ENCODE measurements at regions not wholly inside any gene's neighbourhood (a gene's known extent, or its start where the extent isn't known, plus 50 kb on each side); places are given as distances from the start of the nearest gene placed in this dataset.
"Not testable (repeated sequence)": the region's sequence is repeated elsewhere in the genome, so short reads cannot be mapped to it uniquely, and the experiment has no call there.

DNA sequence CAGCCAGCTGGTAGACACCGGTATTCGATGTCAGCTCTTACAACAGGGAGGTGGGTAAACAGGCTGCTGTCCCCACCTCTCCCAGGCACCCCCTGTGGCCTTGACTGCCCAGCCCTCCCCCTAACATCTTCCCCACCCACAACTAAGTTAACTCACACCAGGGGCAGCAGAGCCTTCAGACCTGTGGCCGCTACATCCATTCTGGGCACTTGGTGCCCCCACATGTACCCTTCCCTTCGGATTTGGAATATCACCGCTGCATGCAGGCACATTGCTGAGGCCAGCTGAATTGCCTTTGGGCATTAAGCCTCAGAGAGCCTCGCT, 130.3 kb downstream of the MYCN start:
- no peak for DNase-seq

DNA sequence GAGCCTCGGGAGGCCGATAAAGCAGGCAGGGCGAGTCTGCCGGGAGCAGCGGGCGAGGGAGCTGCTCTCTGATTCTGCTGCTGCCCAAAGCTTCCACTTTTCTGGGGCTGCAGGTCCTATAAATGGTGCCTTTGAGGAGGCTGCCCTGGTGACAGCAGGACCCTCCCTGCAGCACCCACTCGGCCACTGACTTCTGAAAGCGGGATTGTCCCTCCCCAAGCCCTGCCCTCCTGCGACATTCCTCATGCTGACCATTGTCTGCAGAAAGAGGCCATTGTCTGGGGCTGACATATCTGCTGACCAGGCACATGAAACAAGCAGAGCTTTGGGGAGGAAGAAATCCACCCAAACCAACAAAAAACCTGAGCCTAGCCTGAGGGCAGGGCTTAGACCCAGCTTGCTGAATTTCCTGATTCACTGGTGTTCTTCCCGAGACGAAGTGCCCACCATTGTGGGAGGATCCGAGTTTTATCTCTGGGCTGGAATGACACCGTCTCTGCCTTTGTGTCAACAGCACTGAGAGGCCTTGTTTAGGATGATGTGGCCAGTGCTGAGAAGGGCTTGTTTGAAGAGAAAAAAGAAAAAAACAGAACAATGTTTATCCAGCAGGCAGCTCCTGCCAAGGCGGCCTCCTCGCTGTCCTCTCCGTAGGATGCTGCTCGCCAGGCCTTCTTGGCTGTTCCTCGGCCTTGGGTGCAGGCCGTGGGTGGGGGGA, 129.7 kb downstream of the MYCN start:
- no peak for DNase-seq

DNA sequence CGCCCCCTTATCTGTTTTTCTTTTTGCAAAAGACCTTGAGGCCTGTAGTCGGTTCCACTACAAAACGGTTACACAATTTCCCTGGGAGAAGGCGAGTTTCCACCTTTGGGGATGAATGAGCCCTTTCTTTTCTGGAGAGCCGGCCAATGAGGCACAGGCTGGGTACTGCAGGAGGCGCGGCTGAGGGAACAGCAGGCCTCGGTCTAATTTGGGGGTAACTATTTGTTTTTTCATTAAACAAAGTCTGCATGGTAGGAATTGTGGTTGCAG, 129.2 kb downstream of the MYCN start:
- DNase-seq: no peak

DNA sequence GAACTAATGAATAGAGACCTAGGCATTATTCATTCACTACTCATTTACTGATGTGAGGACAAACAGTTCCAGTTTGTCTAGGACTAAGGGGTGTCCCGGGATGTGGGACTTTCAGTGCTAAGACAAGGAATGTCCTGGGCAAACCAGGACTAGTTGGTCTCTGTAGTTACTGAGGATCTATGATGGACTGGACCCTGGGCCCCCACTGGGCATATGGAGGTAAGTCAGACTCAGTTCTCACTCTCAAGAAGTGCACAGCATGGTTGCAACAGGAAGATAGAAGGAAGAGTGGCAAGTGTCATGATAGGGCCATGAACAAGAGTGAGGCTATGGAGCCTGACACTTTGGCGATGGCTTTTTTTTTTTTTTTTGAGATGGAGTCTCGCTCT, 128.2 kb downstream of the MYCN start:
- DNase-seq: no peak

DNA sequence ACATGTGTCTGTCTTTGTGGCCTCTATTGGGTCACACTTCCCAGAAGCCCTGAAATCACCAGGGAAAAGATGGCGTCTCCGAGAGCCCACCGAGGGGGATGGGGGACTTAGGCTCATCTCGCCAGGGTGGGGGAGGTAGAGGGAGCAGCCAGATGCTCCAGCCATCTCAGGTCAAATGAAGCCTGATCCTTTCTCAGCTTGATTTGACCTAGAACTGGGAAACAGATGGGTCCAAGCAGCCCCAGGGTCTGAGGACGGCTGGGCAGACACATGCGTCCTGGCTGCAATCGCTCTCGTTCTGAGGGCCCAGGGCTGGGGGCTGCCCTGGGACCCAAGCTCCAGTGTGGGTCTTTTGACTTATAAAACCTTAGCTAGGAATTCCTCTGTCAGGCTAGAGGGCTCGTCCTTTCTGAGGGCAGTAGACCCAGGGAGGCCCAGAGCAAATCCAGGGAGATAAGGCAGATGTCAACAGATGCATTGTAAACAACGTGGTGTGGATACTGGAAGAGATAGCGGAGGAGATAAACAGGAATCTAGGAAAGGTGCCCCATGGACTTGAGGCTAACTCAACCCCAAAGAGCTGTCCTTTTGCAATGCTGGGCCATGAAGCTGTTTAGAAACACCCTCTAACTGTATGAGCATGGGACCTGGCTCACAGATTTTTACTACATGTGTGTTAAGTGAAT, 127.7 kb downstream of the MYCN start:
- DNase-seq: no peak

DNA sequence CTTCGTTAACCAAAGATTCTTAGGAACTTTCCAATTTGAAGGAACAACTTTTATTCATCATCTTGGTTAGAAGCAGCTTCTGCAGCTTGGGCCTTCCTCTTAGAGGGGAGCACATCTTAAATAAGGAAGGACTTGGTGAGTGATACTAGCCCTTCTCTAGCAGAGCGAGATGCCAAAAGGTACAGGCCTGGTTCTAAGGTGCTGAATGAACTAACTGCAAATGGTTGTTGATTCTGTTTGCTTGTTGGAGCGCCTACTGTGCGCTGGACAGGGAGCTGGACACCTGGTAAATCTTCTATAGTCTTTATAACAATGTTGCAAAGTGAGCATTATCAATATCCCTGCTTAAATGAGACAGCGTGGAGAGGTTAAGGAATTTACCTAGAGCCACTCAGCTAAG, 127.1 kb downstream of the MYCN start:
- no peak for DNase-seq

DNA sequence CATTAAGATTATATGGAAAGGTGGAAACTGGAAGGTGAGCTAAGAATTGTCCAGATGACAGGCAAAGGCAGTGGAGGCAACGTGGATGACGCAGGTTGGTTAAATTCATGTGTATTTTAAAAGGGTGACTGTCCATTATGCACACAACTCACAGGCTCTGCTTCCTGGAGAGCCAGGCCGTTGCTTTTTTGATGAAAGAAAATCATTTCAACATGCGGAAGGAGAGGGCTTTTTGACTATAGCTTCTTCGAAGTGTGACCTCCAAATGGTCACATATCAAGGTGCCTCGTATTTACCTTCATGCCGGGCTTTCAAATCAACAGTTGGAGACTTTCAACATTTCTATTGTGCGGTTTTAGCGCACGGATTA, 126.7 kb downstream of the MYCN start:
- no peak for DNase-seq

DNA sequence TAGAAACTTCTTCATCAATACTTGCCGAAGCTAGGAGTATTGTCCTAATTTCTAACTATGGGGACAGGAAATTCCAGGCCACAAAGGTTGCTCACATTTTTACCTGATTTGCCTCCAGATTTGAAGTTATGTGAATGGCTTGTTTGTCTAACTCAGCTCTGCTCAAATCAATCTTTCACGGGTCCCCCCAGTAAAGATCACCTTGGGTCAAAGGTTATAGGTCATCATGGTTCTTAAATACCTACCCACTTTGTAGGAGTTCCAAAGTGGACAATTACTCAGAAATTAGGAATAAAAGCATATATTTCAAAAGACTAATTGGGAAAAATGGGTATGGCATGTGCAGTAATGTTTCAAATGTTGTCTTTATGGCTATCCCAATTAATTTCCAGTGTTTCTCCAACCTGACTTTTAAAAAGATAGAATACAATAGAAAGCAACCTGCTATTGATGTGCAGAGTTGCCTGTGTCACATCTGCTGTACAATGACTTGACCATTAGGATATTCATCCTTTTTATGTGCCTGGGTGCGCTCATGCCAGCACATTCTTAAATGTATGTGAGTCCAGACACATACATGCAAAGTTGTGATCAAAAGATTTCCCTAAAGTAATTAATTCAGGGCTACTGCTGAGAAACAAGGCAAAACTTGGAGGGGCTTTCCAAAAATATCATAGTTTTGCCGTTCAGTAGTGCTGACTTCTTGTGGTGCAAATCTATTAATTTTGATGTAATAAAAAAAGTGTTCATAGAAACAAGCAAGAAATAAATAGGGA, 126.1 kb downstream of the MYCN start:
- no peak for DNase-seq

DNA sequence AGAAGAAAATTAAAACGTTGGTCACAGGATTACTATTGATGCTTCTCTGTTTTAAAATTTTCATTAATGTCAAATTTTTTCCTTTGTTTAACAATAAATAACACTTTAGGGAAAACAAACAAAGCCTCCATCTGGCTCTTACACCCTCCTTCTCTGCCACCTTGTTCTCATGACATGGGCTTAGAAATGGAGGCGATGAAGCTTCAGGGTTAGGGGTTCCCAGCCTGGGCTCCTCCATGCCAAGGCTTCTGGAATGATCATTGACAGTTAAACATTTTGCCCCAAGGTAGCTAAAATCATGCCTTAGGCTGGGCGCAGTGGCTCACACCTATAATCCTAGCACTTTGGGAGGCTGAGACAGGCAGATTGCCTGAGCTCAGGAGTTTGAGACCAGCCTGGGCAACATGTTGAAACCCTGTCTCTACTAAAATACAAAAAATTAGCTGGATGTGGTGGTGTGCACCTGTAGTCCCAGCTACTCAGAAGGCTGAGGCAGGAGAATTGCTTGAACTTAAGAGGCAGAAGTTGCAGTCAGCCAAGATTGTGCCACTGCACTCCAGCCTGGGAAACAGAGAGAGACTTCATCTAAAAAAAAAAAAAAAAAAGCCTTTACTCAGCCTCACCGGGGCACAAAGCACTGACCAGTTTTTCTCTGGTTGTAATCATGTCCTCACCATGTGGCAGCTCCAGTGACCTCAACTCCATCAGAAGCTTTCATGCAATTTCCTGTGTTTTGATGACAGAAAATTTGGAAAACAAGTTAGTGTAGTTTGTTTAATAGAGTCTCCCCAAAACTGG, 125.1 kb downstream of the MYCN start:
- not testable (repeated sequence) for DNase-seq

DNA sequence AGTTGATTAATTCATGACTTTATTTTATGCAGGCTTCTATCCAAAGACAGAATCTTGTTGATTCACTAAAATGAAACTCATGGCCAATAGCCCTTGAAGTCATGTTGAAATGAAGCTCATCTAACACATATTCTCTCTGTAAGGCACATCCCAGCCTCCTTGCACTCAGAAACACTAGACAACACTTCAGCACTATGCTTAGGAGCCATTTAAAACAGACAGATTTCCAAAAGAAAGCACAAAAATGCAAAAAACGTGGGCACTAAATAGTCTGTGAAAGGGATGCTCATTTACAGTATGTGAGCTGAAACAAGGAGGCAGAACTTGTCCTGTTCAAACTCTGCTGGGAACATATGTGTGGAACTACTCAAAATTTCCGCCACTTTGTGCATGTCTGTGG, 124.4 kb downstream of the MYCN start:
- DNase-seq: no peak

DNA sequence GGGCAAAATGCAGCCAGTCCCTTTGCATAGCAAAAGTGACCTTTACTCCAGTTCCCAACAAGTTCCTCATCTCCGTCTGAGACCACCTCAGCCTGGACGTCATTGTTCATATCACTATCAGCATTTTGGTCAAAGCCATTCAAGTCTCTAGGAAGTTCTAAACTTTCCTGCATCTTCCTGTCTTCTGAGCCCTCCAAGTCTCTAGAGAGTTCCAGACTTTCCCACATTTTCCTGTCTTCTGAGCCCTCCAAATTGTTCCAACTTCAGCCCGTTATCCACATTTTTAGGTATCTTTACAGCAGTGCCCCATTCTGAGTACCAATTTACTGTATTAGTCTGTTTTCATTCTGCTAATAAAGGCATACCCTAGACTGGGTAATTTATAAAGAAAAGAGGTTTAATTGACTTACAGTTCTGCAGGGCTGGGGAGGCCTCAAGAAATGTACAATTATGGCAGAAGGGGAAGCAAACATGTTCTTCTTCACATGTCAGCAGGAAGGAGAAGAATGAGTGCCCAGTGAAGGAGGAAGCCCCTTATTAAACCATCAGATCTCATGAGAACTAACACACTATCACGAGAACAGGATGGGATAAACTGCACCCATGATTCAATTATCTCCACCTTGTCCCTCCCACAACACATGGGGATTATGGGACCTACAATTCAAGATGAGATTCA, 123.7 kb downstream of the MYCN start:
- no peak for DNase-seq

DNA sequence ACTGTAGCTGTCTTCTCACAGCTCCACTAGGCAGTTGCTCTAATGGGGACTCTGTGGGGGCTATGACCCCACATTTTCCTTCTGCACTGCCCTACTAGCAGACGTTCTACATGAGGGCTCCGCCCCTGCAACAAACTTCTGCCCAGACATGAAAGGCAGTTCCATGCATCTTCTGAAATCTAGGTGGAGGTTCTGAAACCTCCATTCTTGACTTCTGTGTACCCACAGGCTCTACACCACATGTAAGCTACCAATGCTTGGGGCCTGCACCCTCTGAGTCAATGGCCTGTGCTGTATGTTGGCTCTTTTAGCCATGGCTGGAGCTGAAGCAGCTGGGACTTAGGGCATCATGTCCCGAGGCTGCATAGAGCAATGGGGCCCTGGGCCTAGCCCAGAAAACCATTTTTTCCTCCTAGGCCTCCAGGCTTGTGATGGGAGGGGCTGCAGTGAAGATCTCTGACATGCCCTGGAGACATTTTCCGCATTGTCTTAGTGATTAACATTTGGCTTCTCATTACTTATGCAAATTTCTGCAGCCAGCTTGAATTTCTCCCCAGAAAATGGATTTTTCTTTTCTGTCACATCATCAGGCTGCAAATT, 123.0 kb downstream of the MYCN start:
- no peak for DNase-seq

DNA sequence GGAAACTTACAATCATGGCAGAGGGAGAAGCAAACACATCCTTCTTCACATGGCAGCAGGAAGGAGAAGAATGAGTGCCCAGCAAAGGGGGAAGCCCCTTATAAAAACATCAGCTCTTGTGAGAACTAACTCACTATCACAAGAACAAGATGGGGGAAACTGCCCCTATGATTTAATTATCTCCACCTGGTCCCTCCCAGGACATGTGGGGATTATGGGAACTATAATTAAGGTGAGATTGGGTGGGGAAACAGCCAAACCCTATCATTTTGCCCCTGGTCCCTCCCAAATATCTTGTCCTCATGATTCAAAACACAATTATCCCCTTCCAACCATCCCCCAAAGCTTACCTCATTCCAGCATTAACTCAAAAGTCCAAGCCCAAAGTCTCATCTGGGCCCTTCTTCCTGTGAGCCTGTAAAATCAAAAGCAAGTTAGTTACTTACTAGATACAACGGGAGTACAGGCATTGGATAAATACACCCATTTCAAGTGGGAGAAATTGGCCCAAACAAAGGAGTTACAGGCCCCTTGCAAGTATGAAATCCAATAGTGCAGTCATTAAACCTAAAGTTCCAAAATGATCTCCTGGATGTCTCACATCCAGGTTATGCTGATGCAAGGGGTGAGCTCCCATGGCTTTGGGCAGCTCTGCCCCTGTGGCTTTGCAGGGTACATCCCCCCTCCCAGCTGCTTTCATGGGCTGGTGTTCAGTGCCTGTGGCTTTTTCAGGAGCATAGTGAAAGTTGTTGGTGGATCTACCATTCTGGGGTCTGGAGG, 122.3 kb downstream of the MYCN start:
- DNase-seq: no peak

DNA sequence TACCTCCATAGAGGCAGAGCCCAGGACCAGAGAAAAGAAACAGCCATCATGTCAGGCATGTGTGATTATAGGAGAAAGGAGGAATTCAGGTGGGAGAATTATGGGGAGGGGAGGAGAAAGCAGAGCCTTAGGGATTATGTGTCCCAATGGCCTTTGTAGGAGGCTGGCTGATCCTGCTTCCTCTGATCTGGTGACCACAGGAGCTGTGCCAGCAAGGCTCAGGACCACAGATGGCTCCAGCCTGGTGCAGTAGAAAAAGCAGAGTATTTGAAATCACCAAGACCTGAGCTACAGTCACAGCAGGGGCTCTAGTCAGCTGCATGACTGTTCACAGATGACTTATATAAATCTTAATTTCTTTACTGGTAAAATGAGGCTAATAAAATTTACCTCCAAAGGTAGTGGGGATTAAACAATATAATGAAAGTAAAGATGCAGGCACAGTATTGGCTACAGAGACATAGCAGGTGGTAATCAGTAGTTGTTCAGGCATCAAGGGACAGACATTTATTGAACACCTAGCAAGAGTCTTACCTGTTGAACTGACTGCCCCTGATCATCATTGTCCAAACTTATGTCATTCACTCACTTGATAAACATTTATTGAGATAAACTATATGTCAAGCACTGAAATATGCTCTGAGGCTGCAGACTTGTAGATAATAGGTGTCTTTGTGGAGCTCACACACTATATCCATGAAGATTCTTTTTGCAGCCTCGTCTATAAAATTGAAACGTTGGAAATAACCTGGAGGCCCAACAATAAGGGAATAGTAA, 121.3 kb downstream of the MYCN start:
- no peak for DNase-seq

DNA sequence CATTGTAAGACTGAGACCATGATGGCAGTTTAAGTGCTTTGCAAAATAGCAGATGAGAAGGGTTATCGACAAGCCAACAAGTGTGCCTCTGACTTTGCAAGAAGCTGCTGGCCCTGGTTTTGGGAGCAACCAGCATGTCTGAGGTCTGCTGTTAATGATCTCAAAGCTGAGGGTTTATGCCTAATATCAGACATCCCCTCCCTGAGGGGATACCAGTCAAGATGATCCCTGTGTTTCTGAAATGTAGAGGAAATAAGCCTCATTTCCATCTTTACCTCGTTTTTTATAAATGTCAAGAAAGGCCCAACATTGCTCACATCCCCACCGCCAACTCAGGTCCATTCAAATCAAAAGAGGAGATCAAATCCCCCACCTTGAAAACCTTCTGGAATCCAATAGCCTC, 120.6 kb downstream of the MYCN start:
- no peak for DNase-seq

DNA sequence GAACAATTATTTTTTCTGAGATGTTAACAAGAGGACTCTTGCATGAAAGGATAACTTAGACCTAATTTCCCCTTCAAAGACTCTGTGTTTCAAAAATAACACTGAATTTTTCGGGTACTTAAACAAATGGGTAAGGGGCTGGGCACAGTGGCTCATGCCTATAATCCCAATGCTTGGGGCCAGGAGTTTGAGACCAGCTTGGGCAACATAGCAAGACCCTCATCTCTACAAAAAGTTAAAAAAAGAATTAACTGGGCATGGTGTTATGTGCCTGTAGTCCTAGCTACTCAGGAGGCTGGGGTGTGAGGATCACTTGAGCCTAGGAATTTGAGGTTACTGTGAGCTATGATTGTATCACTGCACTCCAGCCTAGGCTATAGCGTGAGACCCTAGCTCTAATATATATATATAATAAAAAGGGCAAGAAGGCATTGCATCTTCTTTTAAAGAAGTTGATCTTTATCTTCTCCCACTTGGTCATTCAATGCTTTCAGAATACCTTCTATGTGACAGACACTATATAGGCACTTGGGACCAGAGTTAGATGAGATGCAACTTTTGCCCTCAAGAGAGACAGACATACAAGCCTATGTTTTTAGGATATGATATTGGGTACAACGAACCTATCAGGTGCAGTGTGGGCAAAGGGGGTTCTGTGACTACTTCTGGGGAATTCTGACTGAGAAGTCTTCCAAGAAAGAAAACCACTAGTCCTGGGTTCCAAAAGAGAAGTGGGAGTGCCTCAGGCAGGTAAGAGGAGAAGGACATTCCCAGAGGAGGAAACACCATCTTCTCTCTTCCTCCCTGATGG, 120.0 kb downstream of the MYCN start:
- no peak for DNase-seq

DNA sequence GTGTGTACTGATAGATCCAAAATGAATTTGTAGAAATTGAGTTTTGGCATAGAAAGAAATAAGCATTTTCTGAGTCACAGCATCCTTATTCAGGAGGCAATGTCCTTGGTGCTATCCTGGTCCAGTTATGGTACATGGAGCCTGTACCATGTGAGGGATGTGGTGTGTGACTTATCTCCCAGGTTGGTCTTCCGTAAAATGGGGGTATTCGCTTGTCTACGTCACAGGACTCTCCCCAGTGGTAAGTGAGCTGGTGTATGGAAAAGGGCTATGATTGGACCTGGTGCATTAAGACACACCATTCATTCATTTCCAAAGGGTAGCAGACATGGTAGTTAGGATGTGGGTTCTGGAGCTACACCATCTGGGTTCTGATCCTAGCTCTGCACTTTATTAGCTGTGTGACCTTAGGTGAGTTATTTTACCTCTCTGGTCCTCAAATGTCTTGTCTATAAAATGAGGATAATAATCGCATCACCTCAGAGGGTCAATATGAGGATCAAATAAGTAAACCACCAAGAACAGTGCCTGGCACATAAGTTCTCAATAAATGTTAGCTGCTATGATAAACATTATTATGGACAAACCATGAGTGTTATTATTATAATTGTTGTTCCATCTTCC, 119.2 kb downstream of the MYCN start:
- no peak for DNase-seq

DNA sequence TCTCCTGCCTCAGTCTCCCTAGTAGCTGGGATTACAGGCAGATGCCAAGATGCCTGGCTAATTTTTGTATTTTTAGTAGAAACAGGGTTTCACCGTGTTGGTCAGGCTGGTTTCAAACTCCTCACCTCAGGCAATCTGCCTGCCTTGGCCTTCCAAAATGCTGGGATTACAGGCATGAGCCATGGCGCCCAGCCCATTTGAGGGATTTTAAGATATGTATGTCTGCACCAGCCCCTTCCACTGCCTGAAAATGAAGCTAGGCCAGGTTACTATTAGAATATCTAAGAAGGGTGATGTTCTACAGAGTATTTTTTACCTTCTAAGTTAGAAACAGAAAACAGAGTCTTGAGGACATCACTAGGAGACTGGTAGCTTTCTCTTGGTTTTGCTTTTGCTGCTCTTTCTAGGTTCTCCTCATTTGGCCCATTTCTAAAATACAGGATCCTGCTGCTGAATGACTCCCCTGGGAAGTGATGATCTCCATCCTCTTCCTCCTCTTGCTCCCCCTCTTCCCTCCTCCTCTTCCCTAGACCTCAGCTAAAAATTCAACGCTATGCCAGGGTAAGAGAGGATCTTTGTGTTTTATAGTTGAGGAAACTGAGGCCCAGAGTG, 118.5 kb downstream of the MYCN start:
- DNase-seq: no peak

DNA sequence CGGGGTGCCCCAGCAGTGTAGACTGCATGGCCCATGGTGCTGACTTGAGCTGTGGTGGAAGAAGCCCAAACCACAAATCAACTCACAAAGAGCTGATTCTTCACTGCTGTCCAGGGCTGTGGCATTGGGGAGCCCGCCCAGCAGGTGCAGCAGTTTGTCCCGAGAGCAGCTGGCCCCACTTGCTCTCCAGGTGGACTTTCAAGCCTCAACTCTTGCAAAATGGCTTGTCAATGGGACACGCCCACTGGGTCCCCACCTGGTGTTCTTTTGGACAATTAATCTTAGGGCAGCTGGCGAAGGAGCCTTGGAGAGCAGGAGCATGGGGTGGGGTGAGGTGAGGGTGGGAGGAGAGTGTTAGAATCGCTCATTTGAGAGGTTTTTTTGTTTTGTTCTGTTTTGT, 117.9 kb downstream of the MYCN start:
- no peak for DNase-seq
